NCI-H1105 (cell line): ENCODE measurements at regions not wholly inside any gene's neighbourhood (a gene's known extent, or its start where the extent isn't known, plus 50 kb on each side); places are given as distances from the start of the nearest gene placed in this dataset.
"Not testable (repeated sequence)": the region's sequence is repeated elsewhere in the genome, so short reads cannot be mapped to it uniquely, and the experiment has no call there.

Source experiments
- DNase-seq: peaks from one replicate; lab custom pipeline; 2025; lab: John Stamatoyannopoulos, UW

DNA sequence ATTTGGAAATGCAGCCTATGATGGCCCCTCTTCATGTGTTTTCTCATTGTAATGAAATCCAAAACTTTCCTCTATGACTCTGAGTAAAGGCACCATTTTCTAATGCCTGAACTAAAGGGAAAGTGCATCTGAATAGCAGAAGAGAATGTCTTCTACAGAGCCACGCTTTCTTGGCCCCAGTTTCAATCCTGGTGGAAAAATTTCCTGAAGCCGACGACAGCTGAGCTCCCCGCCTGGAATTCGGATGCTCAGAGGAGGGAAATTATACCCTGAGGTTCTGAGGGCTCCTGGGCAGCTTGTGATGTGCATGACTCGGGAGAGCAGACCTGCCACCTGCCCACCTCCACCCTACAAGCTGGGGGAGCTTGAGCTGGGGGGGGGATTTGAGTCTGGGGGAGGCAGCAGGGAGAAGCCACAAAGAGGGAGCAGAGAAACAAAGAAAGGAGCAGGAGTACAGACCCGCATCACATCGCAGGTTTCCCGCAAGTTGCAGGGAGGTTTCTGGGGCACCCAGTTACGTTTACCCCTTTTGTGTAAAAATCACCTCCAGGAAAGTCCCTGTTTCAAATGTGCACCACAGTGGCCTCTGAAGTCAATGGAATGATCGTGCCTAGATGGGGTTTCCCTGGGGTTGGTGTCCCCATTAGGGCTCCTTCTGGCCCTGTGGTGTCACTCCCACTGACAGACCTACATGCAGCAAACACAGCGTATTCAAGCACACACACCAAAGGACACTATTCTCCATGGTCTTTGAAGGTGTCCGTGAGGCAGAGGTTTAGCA lies 145.6 kb upstream of the RBPJ start:
- DNase-seq: no peak

DNA sequence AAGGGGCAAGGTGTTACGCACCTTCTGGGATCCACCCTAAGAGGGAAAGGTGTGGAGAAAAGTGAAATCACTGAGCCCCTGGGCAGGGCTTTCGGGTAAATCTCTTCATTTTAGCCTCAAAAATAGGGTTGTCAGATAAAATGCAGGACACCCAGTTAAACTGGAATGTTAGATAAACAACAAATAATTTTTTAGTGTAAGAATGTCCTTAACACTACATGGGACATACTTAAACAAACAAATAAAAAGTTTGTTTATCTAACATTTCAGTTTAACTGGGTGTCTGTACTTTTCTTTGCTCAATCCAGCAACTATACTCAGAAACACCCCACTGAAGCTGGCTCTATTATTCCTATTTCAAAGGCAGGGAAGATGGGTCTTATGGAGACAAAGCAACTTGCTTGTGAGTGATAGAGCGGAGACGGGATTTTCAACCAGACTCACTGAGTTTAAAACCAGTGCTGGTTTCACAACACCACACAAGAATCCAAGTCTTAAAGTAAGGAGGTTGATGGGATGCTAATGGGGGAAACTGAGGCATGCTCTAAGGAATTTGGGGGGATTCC lies 144.8 kb upstream of the RBPJ start:
- DNase-seq: no peak

DNA sequence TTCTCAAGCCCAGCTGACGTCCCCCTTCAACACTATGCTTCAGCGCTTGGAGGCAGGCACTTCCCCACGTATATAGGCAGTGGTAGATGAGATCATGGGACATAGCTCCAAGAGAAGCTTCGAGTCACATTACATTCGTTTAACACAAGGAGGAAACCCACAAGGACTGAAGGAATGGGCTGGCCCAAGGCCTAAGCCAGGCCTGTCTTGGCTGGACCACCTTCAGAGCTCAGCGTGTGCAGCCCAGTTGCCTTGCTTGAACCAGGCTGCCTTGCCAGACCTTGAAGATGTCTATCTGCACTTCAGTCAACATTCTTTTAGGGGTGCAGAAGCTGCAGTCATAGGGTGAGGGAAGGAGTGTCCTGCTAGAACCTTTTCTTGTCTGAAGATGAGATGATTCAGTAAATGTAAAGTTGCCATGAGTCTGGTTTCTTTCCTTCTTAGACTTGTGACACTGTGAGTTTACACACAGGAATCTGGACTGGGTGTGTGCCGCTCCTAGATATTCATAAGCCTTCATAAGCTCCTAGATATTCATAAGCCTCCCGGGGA lies 144.1 kb upstream of the RBPJ start:
- no peak for DNase-seq

DNA sequence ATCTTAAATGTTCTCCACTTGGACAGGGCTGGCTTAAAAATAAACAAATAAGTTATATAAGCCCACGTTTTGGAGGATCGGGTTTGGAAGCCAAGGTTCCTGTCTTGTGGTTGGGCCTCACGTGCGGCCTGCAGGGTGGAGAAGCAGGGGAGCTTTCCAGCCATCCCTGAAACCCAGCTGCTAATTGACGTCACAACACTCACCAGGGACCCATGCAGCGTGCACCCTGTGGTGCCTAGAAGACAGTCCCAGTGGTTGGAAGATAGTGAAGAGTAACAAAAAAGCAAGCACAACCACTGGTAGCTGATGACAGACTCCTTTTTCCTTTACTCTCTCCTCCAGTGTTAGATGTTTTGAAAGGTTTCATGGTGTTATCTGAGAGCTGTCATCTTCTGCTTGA lies 142.0 kb upstream of the RBPJ start:
- no peak for DNase-seq

DNA sequence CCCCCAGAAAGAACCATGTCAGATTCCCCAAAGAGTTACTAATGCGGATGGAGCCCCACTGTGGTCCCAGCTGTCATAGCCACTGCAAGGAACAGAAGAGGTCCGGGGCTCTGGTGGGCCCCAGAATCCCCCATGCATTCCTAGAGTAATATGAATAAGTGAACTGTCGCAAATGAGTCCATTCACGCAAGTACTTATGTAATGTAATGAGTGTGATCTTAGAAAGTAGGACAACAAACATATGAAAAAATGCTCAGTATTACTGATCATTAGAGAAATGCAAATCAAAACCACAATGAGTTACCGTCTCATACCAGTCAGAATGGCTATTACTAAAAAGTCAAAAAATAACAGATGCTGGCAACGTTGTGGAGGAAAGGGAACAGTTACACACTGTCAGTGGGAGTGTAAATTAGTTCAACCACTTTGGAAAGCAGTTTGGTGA lies 141.5 kb upstream of the RBPJ start:
- DNase-seq: no peak

DNA sequence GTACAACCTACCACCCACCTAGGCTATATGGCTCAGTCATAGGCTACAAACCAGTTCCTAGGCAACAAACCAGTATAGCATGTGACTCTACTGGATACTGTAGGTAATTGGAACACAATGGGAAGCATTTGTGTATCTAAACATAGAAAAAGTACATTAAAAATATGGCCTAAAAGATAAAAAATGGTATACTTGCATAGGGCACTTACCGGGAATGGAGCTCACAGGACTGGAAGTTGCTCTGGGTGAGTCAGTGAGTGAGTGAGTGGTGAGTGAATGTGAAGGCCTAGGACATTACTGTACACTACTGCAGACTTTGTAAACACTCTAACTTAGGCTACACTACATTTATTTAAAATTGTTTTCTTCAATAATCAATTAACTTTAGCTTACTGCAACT lies 139.2 kb upstream of the RBPJ start:
- no peak for DNase-seq

DNA sequence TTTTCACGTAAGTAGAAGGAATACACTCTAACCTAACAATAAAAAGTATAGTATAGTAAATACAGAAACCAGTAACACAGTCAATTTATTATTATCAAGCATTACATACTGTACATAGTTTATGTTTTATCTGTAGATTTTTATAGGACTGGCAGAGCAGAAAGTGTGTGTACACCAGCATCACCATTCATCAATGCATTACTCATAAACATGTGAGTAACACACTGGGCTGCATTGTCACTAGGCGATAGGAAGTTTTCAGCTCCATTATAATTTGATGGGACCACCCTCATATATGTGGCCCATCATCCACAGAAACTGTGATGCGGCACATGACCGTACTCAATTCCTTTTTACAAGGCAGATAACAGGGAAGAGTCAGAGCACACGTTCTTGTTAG lies 137.8 kb upstream of the RBPJ start:
- DNase-seq: no peak

DNA sequence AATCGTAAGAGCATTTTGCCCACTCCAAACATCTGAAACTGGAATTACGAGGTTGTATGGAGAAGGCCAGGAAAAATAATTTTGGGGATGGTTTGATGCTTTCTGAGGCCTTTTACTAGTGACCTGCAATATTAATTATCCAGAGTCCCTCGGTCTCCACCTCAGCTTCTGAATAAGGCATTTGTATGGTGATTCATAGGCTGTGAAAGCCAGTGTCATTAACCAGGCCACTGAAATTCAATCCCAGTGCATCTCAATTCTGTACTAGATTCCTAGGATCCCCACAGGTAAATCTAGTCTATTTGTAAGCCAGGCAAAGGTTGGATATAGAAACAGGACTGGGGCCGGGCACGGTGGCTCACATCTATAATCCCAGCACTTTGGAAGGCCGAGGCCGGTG lies 135.4 kb upstream of the RBPJ start:
- no peak for DNase-seq

DNA sequence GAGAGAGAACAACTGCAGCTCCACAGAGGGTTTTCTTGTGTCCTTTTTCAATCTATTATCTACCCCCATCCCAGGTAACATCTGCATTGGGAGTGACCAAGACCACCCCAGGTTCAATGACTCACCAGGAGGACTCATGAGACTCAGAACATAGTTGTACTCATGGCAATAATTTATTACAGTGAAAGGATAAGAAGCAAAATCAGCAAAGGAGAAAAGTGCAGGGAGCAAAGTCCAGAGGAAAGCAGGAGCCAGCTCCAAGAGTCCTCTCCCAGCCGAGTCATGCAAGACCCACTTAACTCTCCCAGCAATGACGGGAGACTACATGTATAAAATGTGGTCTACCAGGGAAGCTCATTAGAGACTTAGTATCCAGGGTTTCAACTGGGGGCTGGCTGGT lies 129.5 kb upstream of the RBPJ start:
- no peak for DNase-seq

DNA sequence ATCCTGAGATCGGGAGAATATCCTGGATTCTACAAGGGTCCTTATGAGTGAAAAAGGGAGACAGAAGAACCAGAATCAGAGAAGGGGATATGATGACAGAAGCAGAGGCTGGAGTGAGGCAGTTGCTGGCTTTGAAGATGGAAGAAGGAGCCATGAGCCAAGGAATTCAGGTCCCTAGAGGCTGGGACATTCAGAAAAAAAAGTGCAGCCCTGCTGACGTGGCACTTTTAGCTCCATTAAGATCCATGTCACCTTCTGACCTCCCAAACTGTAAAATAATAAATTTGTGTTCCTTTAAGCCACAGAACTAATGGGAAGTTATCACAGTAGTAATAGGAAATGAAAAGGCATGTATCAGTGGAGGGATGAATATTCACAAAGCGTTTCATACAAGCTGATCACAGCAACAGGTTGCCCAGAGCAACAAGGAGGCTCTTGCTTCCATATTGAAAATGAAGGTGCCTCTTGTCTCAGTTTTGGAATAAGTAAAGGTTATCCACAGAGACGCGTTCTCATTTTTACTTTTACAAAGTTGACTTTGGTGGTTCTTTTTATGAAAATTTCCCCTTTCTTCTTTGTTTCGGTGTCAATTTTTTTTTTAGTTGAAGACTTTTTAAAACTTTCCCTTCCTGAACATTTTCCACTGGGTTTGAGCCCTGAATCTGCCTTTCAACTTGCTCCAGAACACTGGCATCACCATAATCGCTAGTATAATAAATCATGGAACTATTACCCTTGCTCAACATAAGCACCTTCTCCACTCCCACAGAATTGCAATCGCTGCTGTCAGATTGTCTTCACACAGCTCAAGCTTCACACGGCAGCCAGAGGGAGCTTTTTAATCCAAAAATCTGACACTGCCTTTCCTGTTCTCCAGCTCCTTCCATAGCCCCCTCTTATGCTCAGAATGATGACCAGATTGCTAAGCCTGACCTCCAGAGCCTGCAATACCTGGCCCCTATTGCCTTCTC lies 127.6 kb upstream of the RBPJ start:
- no peak for DNase-seq

DNA sequence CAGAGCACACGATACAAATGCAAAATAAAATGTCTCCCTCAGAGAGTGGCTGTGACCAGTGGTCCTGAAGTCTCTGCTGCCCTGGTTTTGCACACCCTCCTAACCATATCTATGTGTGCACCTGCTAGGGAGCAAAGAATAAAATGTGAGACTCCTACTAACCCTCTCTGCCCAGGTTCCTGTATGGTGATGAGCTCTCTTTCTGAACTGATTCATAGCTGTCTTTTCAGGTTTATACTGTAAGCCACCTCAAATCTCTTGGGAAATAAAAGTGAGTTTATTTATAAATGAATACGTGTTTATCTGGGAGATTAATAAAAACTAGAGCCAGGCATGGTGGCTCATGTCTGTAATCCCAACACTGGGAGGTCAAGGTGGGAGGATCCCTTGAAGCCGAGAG lies 126.0 kb upstream of the RBPJ start:
- no peak for DNase-seq

DNA sequence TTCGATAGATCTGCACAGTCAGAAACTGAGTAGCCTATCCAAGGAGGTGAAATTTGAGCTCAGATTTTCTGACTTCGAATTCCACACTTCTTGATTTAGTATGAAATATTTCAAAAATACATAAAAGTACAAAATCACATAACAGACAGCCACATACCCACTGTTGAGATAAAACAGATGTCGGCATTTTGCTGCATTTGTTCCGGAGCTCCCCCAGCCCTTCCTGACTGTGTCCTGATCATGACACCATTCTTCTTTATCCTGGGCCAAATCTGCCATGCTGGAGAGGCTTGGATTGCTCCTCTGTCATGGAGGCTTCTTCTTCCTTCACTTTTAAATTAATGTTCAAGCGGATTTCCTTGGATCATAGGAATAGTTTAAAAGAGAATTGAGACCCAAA lies 124.2 kb upstream of the RBPJ start:
- no peak for DNase-seq

DNA sequence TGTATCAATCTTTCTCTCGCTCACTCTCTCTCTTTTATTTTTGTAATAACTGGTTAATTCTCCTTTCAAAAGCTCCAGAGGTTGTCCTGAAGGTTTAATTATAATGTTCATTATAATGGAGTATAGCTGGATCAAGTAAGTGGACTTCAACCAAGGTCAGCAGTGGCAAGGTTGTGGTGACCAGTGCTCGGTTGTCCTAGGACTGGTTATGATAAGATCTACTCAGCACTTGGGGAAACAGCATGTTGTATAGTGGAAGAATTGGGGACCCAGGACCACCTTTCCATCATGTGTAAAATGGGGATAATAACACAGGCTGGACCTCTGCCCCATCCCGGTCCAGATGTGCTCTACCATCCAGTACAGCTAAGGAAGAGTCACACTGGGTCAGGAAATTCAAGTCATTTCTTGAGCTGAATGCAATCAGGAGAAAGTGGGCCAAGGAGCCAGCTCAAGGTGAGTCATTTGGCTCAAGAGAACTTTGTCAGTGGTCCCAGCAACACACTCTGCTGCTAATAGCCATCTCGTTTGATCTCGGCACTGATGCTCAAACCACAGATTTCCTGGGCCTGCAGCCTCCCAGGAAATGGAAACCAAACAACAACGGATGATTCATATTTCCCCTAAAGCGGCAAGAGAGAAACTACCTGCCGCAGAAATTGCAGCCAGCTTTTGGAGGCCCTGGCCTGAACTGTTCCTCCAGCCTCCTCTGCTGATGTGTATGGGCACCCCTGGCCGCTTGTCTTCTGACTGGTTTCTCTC lies 123.6 kb upstream of the RBPJ start:
- DNase-seq: no peak

DNA sequence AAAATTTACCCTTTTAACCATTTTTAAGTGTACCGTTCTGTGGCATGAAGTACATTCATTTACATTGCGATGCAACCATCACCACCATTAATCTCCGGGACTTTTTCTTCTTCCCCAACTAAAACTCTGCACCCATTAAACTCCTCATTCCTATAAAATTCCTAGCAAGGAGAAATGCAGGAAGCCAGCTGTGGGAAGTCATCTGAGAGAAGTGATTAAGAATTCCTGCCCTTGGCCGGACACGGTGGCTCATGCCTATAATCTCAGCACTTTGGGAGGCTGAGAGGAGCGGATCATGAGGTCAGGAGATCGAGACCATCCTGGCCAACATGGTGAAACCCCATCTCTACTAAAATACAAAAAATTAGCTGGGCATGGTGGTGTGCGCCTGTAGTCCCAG lies 121.9 kb upstream of the RBPJ start:
- DNase-seq: not testable (repeated sequence)

DNA sequence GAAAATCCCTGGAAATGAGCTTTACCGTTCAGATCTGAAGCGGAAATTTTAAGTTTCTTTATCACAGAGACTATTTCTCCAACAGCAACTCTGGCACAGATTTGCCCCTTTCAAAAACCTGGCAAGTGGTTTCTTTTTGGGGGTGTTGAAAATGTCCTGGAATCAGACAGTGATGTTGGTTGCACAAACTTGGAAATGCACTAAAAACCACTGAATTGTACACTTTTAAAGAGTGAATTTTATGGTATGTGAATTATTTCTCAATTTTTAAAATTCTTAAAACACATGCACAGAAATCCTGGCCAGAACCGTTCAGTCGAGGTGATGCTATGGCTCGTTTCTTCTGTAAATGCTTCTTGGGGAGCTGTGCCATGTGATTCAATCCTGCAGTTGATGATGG lies 121.2 kb upstream of the RBPJ start:
- no peak for DNase-seq

DNA sequence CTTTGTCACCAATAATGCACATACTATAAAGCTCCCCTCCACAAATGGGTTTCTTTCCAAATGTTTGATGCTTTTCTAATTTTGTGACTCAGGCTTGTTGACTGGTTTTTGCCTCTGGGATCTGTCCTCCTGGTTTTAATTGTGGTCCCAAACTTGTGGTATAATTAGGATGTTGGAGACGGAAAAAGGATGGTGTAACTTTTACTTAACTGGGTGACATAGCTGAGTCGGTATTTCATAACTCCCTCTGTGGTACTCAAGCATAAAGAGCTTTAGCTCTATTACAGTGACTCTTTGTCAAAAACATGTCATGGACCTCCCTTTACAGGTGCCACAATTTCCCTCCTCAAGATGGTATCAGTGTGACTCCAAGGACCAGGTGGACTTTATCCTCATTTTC lies 119.7 kb upstream of the RBPJ start:
- no peak for DNase-seq

DNA sequence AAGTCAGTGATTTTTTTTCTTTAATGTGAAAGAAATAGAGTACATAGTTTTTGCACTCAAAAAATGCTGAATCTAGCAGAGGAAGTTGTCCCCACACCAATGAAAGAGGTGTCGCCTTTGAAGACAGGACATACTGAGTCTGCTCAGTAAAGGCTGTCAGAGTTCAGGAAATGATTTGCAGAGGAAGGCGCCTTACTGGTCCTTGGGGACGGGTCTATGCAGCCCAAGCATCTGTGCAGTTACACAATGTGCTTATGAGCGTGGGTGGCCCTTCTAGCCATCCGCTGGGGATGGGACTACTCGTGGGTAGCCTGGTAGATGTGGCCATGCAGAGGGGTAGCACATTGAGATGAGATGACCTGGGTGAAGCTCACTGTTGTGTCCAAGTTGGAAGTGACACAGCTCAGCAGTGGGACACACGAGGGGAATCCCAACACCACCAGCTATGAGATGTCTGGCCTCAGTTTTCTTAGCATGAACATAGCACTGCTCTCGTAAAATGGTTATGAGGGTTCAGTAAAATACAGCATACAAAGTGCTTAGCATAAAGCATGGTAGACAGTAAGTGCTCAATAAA lies 116.5 kb upstream of the RBPJ start:
- DNase-seq: no peak

DNA sequence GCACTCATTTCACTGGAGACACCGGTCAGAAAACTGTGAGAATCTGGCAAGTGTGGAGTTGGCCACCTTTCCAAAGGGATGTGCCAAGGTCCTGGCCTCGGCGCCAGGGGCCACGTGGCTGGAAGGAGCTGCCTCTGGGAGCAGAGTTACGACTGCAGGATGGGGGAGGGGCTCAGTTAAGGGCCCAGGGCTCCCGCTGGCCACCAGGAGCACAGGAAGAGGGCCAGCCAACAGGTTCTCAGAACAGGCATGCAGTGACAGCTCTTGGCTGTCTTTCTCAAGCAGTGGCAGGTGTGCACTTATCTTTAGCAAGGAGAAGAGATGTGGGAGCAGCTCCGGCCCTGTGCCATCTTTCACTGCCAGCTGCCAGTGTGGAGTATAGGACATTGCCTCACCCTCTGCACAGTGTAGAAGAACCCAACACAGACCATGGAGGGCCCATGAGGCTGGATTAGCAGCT lies 115.9 kb upstream of the RBPJ start:
- DNase-seq: peak; percentile 3

DNA sequence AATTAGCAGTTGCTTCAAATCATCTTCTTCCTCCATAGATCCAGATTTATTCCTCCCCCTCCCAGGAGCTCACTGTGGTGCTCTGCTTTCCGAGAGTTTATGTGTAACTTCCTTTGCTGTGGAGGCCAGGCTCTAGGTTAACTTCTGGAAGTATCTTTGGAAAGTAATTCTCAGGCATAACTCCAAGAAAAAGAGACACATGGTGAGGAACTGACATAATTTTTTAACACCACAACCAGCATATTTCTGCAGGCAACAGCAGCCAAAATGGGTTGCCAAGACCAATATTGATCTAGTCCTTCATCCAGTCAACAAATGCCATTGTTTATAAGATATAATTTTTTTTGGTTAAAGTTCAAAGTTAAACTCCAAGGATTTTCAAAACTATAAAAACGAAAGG lies 114.5 kb upstream of the RBPJ start:
- DNase-seq: no peak

DNA sequence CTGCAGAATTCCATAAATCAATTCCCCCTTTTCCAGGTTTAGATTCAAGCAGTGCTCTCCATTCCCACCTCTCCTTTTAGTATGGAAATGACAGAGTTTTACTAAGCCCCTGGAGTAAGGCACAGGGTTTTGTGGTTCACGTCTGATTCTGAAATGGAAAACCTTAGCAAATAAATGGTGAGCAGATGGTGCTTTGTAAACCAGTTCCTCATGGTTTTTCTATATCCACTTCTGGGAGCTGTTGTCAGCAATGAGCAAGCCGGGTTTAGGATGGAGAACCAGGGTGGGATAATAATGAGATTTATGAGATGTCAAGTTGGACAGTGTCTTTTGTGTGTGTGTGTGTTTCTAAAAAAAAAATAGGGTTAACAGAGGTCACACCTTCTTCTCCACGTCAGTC lies 113.8 kb upstream of the RBPJ start:
- DNase-seq: no peak

DNA sequence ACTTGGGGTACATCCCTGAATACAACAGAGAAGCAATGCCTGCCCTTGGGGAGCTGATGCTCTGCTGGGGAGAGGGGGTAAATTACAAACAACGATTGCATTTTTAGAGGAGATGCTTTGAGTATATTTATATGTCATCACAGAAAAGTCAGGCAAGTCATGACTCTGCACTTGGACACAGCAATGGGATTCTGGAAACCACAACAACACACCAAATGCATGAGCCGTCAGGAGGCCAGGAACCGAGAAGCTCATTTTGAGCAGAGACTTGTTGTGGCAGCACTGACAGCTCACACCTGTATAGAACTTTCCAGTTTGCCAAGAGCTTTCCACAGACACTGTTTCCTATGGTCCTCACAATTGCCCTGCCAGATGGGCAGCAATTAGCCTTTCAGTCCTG lies 113.2 kb upstream of the RBPJ start:
- DNase-seq: no peak
